HCT116 (cell line): ENCODE measurements at regions not wholly inside any gene's neighbourhood (a gene's known extent, or its start where the extent isn't known, plus 50 kb on each side); places are given as distances from the start of the nearest gene placed in this dataset.

Experiments used
- CTCF ChIP-seq, 3 experiments: fragments of 200-600 bp in 1 of 3; sonication (generic) in 1 of 3; IDR thresholded peaks in 2 of 3; conservative IDR thresholded peaks in 1 of 3; 2 replicates each; pipeline ENCODE4 v1.5.1; 2012 to 2017; ENCODE audit warnings: low read depth in 2 of 3, low read length in 2 of 3, antibody characterized with exemption in 1 of 3, borderline replicate concordance in 1 of 3, control low read depth in 1 of 3, mild to moderate bottlenecking in 1 of 3, mixed read lengths in 1 of 3, mixed run types in 1 of 3, moderate library complexity in 1 of 3; ENCODE audit not compliant: insufficient read depth in 1 of 3
- ELF1 ChIP-seq: IDR thresholded peaks from 2 replicates; pipeline ENCODE4 v1.6.1; 2012; ENCODE audit warnings: low read depth, borderline replicate concordance
- FOSL1 ChIP-seq: IDR thresholded peaks from 2 replicates; pipeline ENCODE4 v1.6.1; 2012; ENCODE audit warnings: low read depth
- JUND ChIP-seq: IDR thresholded peaks from 2 replicates; pipeline ENCODE4 v1.6.1; 2012
- POLR2A ChIP-seq: IDR thresholded peaks from 2 replicates; pipeline ENCODE4 v1.7.0; 2011; ENCODE audit warnings: borderline replicate concordance; ENCODE audit not compliant: insufficient read depth, insufficient read length; ENCODE audit errors: extremely low read depth
- SIN3A ChIP-seq: IDR thresholded peaks from 2 replicates; pipeline ENCODE4 v1.6.1; 2012; ENCODE audit warnings: low read depth
- YY1 ChIP-seq: IDR thresholded peaks from 2 replicates; pipeline ENCODE4 v1.6.1; 2011; ENCODE audit warnings: low read length, low read depth, moderate library complexity, mild to moderate bottlenecking; ENCODE audit not compliant: insufficient replicate concordance; ENCODE audit errors: extremely low read depth

- TF ChIP-seq CTCF (IDR thresholded peaks at IDR 0.05 in 2 of 3, conservative IDR thresholded peaks at IDR 0.05 in 1 of 3; ENCODE audit: borderline replicate concordance in 1 of 3, insufficient read depth in 1 of 3, low read depth in 2 of 3, low read length in 2 of 3): no peak
- TF ChIP-seq ELF1: no peak
- no peak for TF ChIP-seq SIN3A
- TF ChIP-seq YY1: no peak
- no peak for TF ChIP-seq POLR2A
- no peak for TF ChIP-seq FOSL1
- no peak for TF ChIP-seq JUND
Measured at GRCh38 chr10:131630772-131631258, 270.0 kb upstream of the PPP2R2D start.
